Erythroblast (primary cell): ENCODE measurements at regions not wholly inside any gene's neighbourhood (a gene's known extent, or its start where the extent isn't known, plus 50 kb on each side); places are given as distances from the start of the nearest gene placed in this dataset.

Experiments used
- GATA1 ChIP-seq: IDR thresholded peaks from 2 replicates; pipeline ENCODE4 v1.6.1; 2011; ENCODE audit warnings: low read depth, mild to moderate bottlenecking, control low read depth, low read length, moderate library complexity
- POLR2A ChIP-seq: IDR thresholded peaks from 2 replicates; pipeline ENCODE4 v1.6.1; 2011; ENCODE audit warnings: mild to moderate bottlenecking, low read length

DNA sequence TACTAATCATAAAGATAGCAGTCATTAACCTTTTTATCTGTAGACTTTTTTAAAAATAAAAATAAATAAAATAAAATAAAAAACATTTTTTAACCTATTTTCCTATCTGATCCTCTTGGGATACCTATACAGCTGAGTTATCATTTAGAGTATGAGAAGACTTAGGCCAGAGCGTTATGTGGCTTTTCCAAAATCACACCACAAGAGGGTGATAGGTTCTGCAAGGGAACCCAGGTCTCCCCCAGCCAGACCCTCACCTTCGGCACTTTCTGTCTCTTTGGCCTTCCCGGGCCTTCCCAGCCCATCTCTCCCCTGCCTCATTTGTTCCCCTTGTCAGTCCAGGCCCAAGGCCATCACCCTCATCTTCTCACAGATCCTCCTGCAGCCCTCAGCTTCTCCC is 311.7 kb downstream of the SMAD2 start:
- TF ChIP-seq POLR2A: no peak
- no peak for TF ChIP-seq GATA1
